ENCODE measurements at regions not wholly inside any gene's neighbourhood (a gene's known extent, or its start where the extent isn't known, plus 50 kb on each side); places are given as distances from the start of the nearest gene placed in this dataset.

DNA sequence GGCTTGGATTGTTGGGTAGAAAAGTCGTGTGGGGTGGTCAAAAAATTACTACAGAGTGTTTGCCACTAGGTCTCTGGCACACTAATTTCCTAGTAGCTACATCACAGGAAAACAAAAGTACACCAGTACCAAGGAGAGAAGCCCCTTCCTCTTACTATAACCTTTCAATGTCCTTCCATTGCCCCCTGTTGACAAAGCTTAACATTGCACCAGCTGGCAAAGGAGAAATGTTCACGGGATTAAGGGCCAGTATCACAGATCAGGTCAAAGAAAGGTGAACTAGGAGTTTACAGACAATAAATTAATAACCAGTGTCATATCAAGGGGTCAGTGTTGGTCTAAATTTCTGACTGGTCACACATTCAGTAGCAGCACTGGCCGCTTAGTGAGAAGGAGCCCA lies 1139.6 kb upstream of the FAM98A start:
- TF ChIP-seq, protein P1, sequence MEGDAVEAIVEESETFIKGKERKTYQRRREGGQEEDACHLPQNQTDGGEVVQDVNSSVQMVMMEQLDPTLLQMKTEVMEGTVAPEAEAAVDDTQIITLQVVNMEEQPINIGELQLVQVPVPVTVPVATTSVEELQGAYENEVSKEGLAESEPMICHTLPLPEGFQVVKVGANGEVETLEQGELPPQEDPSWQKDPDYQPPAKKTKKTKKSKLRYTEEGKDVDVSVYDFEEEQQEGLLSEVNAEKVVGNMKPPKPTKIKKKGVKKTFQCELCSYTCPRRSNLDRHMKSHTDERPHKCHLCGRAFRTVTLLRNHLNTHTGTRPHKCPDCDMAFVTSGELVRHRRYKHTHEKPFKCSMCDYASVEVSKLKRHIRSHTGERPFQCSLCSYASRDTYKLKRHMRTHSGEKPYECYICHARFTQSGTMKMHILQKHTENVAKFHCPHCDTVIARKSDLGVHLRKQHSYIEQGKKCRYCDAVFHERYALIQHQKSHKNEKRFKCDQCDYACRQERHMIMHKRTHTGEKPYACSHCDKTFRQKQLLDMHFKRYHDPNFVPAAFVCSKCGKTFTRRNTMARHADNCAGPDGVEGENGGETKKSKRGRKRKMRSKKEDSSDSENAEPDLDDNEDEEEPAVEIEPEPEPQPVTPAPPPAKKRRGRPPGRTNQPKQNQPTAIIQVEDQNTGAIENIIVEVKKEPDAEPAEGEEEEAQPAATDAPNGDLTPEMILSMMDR (IDR thresholded peaks at IDR 0.05), result no peak
- no peak for TF ChIP-seq POLR2AphosphoS5 (IDR thresholded peaks at IDR 0.05)
